ENCODE measurements at regions not wholly inside any gene's neighbourhood (a gene's known extent, or its start where the extent isn't known, plus 50 kb on each side); places are given as distances from the start of the nearest gene placed in this dataset.

GRCh38 chr3:115357456-115357855 lies 210.4 kb upstream of the ZBTB20 start:
- no peaks in the 10 kb centered on the region for H3K36me3 ChIP-seq
- no peaks in the 10 kb centered on the region for H3K9me3 ChIP-seq
- 100% methylated on average over 1 to 2 of the region's 2 CpGs for WGBS, 2 donors (ENCODE audit: low coverage in 1 of 2)
- H3K27me3 ChIP-seq = no peaks in the 10 kb centered on the region
- no peaks in the 10 kb centered on the region for H3K4me1 ChIP-seq
- no peak for ATAC-seq
- H3K27ac ChIP-seq = no peak overlapping the region
- H3K4me3 ChIP-seq = no peak overlapping the region
- TF ChIP-seq CTCF (IDR thresholded peaks at IDR 0.05) (no peak), POLR2AphosphoS5 (IDR thresholded peaks at IDR 0.05) (no peak), EP300 (IDR thresholded peaks at IDR 0.05) (no peak), POLR2A (IDR thresholded peaks at IDR 0.05) (no peak)

GRCh38 chr3:115359536-115359935 lies 212.4 kb upstream of the ZBTB20 start:
- Histone ChIP-seq H3K27ac (no peak overlapping the region), H3K27me3 (no peaks in the 10 kb centered on the region), H3K9me3 (no peaks in the 10 kb centered on the region), H3K36me3 (no peaks in the 10 kb centered on the region), H3K4me3 (no peak overlapping the region), H3K4me1 (no peaks in the 10 kb centered on the region)
- 8 to 32% methylated on average over 2 of the region's 2 CpGs for WGBS, 2 donors (ENCODE audit: low coverage in 1 of 2)
- no peak for TF ChIP-seq POLR2A (IDR thresholded peaks at IDR 0.05)
- ATAC-seq = no peak

- Histone ChIP-seq H3K27me3 (no peaks in the 10 kb centered on the region), H3K4me1 (no peaks in the 10 kb centered on the region), H3K27ac (no peak overlapping the region), H3K9me3 (no peaks in the 10 kb centered on the region), H3K36me3 (no peaks in the 10 kb centered on the region), H3K4me3 (no peak overlapping the region)
- 43% methylated on average over 1 of the region's 1 CpG; no CpG with 5 or more reads in 1 of the 2 donors for WGBS, 2 donors (ENCODE audit: low coverage in 1 of 2)
- no peak for TF ChIP-seq EP300 (IDR thresholded peaks at IDR 0.05)
- TF ChIP-seq POLR2A (IDR thresholded peaks at IDR 0.05) = no peak
- TF ChIP-seq POLR2AphosphoS5 (IDR thresholded peaks at IDR 0.05) = no peak
- no peak for TF ChIP-seq CTCF (IDR thresholded peaks at IDR 0.05)
- no peak for ATAC-seq
These were observed 214.7 kb upstream of the ZBTB20 start for GRCh38 chr3:115361806-115362205.

GRCh38 chr3:115363071-115363470 lies 216.0 kb upstream of the ZBTB20 start:
- no peak for ATAC-seq
- H3K9me3 ChIP-seq = no peaks in the 10 kb centered on the region
- no peaks in the 10 kb centered on the region for H3K27me3 ChIP-seq
- TF ChIP-seq EP300 (IDR thresholded peaks at IDR 0.05) (no peak), CTCF (IDR thresholded peaks at IDR 0.05) (no peak), POLR2AphosphoS5 (IDR thresholded peaks at IDR 0.05) (no peak), POLR2A (IDR thresholded peaks at IDR 0.05) (no peak)
- no peak overlapping the region for H3K4me3 ChIP-seq
- H3K36me3 ChIP-seq = no peaks in the 10 kb centered on the region
- no peaks in the 10 kb centered on the region for H3K4me1 ChIP-seq
- no peak overlapping the region for H3K27ac ChIP-seq
- WGBS, 2 donors (ENCODE audit: low coverage in 1 of 2) = 100% methylated on average over 1 of the region's 1 CpG

- H3K27me3 ChIP-seq = no peaks in the 10 kb centered on the region
- H3K36me3 ChIP-seq = no peaks in the 10 kb centered on the region
- 50 to 53% methylated on average over 1 of the region's 1 CpG for WGBS, 2 donors (ENCODE audit: low coverage in 1 of 2)
- ATAC-seq = no peak
- H3K4me3 ChIP-seq = no peak overlapping the region
- H3K9me3 ChIP-seq = no peaks in the 10 kb centered on the region
- H3K4me1 ChIP-seq = no peaks in the 10 kb centered on the region
- TF ChIP-seq POLR2A (IDR thresholded peaks at IDR 0.05) (no peak), EP300 (IDR thresholded peaks at IDR 0.05) (no peak), POLR2AphosphoS5 (IDR thresholded peaks at IDR 0.05) (no peak), CTCF (IDR thresholded peaks at IDR 0.05) (no peak)
- H3K27ac ChIP-seq = no peak overlapping the region
These were observed 221.9 kb upstream of the ZBTB20 start for GRCh38 chr3:115369021-115369420.
